Hepatocyte (in vitro differentiated cells): ENCODE measurements at regions not wholly inside any gene's neighbourhood (a gene's known extent, or its start where the extent isn't known, plus 50 kb on each side); places are given as distances from the start of the nearest gene placed in this dataset.

ENCODE experiments used
- DNase-seq: peaks from one replicate; pipeline ENCODE4 v3.0.0-alpha.2; 2016; ENCODE audit warnings: low spot score
- H2AFZ ChIP-seq: fragments of 200-600 bp; sonication (generic); 2 replicates; pipeline ENCODE4 v1.6.0; 2016; ENCODE audit warnings: antibody characterized with exemption, mild to moderate bottlenecking
- H3K27ac ChIP-seq: fragments of 200-600 bp; sonication (generic); 2 replicates; pipeline ENCODE4 v1.5.1; 2016; ENCODE audit warnings: mild to moderate bottlenecking
- H3K27me3 ChIP-seq: fragments of 200-600 bp; sonication (generic); 2 replicates; pipeline ENCODE4 v1.6.1; 2016
- H3K36me3 ChIP-seq: fragments of 200-600 bp; sonication (generic); replicated peaks from 2 replicates; pipeline ENCODE4 v1.5.1; 2016; ENCODE audit warnings: low read depth; ENCODE audit not compliant: insufficient read depth
- H3K4me1 ChIP-seq: fragments of 200-600 bp; sonication (generic); 2 replicates; pipeline ENCODE4 v1.5.1; 2016; ENCODE audit warnings: mild to moderate bottlenecking, moderate library complexity; ENCODE audit not compliant: insufficient read depth
- H3K4me2 ChIP-seq: fragments of 200-600 bp; sonication (generic); 2 replicates; pipeline ENCODE4 v1.6.0; 2016
- H3K4me3 ChIP-seq: fragments of 200-600 bp; sonication (generic); 2 replicates; pipeline ENCODE4 v1.5.1; 2016; ENCODE audit warnings: mild to moderate bottlenecking
- H3K79me2 ChIP-seq: fragments of 200-600 bp; sonication (generic); 2 replicates; pipeline ENCODE4 v1.6.0; 2017; ENCODE audit warnings: mild to moderate bottlenecking
- H3K9me2 ChIP-seq: fragments of 200-600 bp; sonication (generic); replicated peaks from 2 replicates; pipeline ENCODE4 v1.6.0; 2017; ENCODE audit warnings: mild to moderate bottlenecking; ENCODE audit not compliant: insufficient read depth
- H3K9me3 ChIP-seq: fragments of 200-600 bp; sonication (generic); 2 replicates; pipeline ENCODE4 v1.5.1; 2016; ENCODE audit warnings: low read depth, mild to moderate bottlenecking
- H4K20me1 ChIP-seq: fragments of 200-600 bp; sonication (generic); 2 replicates; pipeline ENCODE4 v1.6.0; 2016; ENCODE audit warnings: mild to moderate bottlenecking; ENCODE audit not compliant: insufficient read depth, poor library complexity, severe bottlenecking
- CTCF ChIP-seq: fragments of 200-600 bp; sonication (generic); IDR thresholded peaks from 2 replicates; pipeline ENCODE4 v1.5.1; 2016; ENCODE audit warnings: antibody characterized with exemption, mild to moderate bottlenecking; ENCODE audit not compliant: poor library complexity
- EZH2 ChIP-seq: fragments of 200-600 bp; sonication (generic); IDR thresholded peaks from 2 replicates; pipeline ENCODE4 v1.6.1; 2016; ENCODE audit warnings: antibody characterized with exemption, mild to moderate bottlenecking, borderline replicate concordance
- EZH2phosphoT487 ChIP-seq: fragments of 200-600 bp; sonication (generic); IDR thresholded peaks from one replicate; pipeline ENCODE4 v1.6.1; 2018; ENCODE audit warnings: antibody characterized with exemption, mild to moderate bottlenecking, low read depth, moderate library complexity; ENCODE audit not compliant: unreplicated experiment, severe bottlenecking
- WGBS: methylation state at CpG from one replicate; pipeline ENCODE4 v1.1.6; 2016; ENCODE audit warnings: low lambda C conversion rate; ENCODE audit errors: missing lambda C conversion rate; 5-methylcytosine and 5-hydroxymethylcytosine counted together

GRCh38 chr1:11358984-11359383 is 86.0 kb downstream of the UBIAD1 start:
- Histone ChIP-seq H3K9me3 (no peaks in the 10 kb centered on the region), H3K27me3 (peaks cover 15% of the 10 kb centered on the region), H3K4me1 (no peaks in the 10 kb centered on the region), H3K4me3 (no peak overlapping the region), H3K4me2 (no peak overlapping the region), H3K36me3 (no peaks in the 10 kb centered on the region), H3K27ac (no peak overlapping the region), H3K79me2 (no peaks in the 10 kb centered on the region), H3K9me2 (no peaks in the 10 kb centered on the region), H2AFZ (no peak overlapping the region), H4K20me1 (no peaks in the 10 kb centered on the region)
- WGBS, result 79% methylated on average over 6 of the region's 6 CpGs
- no peak for DNase-seq
- TF ChIP-seq EZH2 (no peak), CTCF (no peak)

- Histone ChIP-seq H2AFZ (no peak overlapping the region), H3K27ac (no peak overlapping the region), H3K4me1 (no peaks in the 10 kb centered on the region), H3K4me2 (no peak overlapping the region), H3K27me3 (no peaks in the 10 kb centered on the region), H4K20me1 (no peaks in the 10 kb centered on the region), H3K9me2 (no peaks in the 10 kb centered on the region), H3K79me2 (no peaks in the 10 kb centered on the region), H3K4me3 (no peak overlapping the region), H3K36me3 (no peaks in the 10 kb centered on the region), H3K9me3 (no peaks in the 10 kb centered on the region)
- no peak for DNase-seq
- WGBS, result 71% methylated on average over 16 of the region's 16 CpGs
- TF ChIP-seq EZH2phosphoT487 (no peak), EZH2 (no peak), CTCF (no peak)
Measured at GRCh38 chr1:11362547-11363021, 89.6 kb downstream of the UBIAD1 start.

DNA sequence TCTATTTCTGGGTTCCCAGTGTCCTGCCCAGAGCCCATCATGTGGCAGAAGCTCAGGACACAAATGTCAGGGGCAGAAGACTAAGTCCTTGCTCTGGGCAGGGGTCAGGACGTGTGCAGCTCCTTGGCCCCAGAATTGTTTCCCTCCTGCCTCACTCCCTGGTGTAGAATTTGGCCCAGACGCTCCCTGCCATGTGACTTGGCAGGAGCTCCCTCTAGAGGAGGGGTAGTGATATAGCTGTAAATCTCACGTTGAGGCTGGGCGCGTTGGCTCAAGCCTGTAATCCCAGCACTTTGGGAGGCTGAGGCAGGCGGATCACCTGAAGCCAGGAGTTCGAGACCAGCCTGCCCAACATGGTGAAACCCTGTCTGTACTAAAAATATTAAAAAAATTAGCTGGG is 91.2 kb downstream of the UBIAD1 start:
- H4K20me1 ChIP-seq, result no peaks in the 10 kb centered on the region
- 83% methylated on average over 7 of the region's 7 CpGs for WGBS
- no peak for DNase-seq
- H3K4me2 ChIP-seq, result no peak overlapping the region
- no peaks in the 10 kb centered on the region for H3K36me3 ChIP-seq
- no peak overlapping the region for H2AFZ ChIP-seq
- H3K27ac ChIP-seq, result no peak overlapping the region
- no peaks in the 10 kb centered on the region for H3K27me3 ChIP-seq
- H3K4me3 ChIP-seq, result no peak overlapping the region
- TF ChIP-seq EZH2 (no peak), CTCF (peak; percentile 4), EZH2phosphoT487 (no peak)
- no peaks in the 10 kb centered on the region for H3K79me2 ChIP-seq
- H3K9me2 ChIP-seq, result no peaks in the 10 kb centered on the region
- H3K4me1 ChIP-seq, result no peaks in the 10 kb centered on the region
- H3K9me3 ChIP-seq, result no peaks in the 10 kb centered on the region

- DNase-seq, result no peak
- Histone ChIP-seq H3K9me2 (no peaks in the 10 kb centered on the region), H3K27ac (no peak overlapping the region), H3K79me2 (no peaks in the 10 kb centered on the region), H3K27me3 (no peaks in the 10 kb centered on the region), H4K20me1 (no peaks in the 10 kb centered on the region), H3K9me3 (no peaks in the 10 kb centered on the region), H3K4me2 (no peak overlapping the region), H3K4me3 (no peak overlapping the region), H2AFZ (no peak overlapping the region), H3K36me3 (no peaks in the 10 kb centered on the region), H3K4me1 (no peaks in the 10 kb centered on the region)
- 88% methylated on average over 9 of the region's 9 CpGs for WGBS
- TF ChIP-seq EZH2, result no peak
- TF ChIP-seq CTCF, result no peak
- no peak for TF ChIP-seq EZH2phosphoT487
Measured at GRCh38 chr1:11365744-11366387, 92.9 kb downstream of the UBIAD1 start.
